Fibroblast of mammary gland (primary cell): ENCODE measurements at regions not wholly inside any gene's neighbourhood (a gene's known extent, or its start where the extent isn't known, plus 50 kb on each side); places are given as distances from the start of the nearest gene placed in this dataset.

ENCODE experiments used
- DNase-seq: peaks from one replicate; pipeline ENCODE4 v3.0.0-alpha.2; 2010; ENCODE audit warnings: low read depth
- H3K4me3 ChIP-seq: 2 replicates; pipeline ENCODE4 v1.5.1; 2011; ENCODE audit warnings: low read depth, mild to moderate bottlenecking, low read length, moderate library complexity; ENCODE audit not compliant: control insufficient read depth
- CTCF ChIP-seq: conservative IDR thresholded peaks from 2 replicates; pipeline ENCODE4 v1.5.1; 2011; ENCODE audit warnings: low read depth, low read length, inconsistent platforms; ENCODE audit not compliant: control insufficient read depth, insufficient read depth

GRCh38 chr3:64954995-64955636 lies 267.3 kb upstream of the ADAMTS9 start:
- H3K4me3 ChIP-seq: no peak overlapping the region
- no peak for TF ChIP-seq CTCF
- no peak for DNase-seq

- no peak for TF ChIP-seq CTCF
- no peak overlapping the region for H3K4me3 ChIP-seq
- DNase-seq: no peak
Measured at GRCh38 chr3:64945171-64945729, 257.4 kb upstream of the ADAMTS9 start.

DNA sequence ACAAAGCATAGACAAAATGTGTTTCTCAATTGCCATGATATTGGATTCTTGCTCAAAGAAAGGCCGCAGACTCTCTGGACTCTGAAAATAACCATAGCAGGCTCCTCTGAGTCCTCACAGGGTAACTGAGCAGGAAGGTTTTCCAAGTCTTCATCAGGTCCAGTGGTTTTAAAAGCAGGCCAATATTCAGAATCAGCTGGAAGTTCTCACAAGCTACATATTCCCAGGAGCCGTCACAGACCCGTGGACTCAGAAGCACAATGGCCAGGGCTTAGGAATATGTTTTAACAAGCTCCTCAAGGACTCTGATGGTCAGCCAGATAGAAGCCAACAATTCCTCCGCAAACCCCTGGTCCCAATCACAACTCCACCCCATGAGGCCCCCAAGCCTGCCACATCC lies 256.1 kb upstream of the ADAMTS9 start:
- no peak overlapping the region for H3K4me3 ChIP-seq
- TF ChIP-seq CTCF: no peak
- DNase-seq: no peak

- no peak for TF ChIP-seq CTCF
- no peak overlapping the region for H3K4me3 ChIP-seq
- DNase-seq: no peak
Measured at GRCh38 chr3:64940596-64941348, 253.0 kb upstream of the ADAMTS9 start.

DNA sequence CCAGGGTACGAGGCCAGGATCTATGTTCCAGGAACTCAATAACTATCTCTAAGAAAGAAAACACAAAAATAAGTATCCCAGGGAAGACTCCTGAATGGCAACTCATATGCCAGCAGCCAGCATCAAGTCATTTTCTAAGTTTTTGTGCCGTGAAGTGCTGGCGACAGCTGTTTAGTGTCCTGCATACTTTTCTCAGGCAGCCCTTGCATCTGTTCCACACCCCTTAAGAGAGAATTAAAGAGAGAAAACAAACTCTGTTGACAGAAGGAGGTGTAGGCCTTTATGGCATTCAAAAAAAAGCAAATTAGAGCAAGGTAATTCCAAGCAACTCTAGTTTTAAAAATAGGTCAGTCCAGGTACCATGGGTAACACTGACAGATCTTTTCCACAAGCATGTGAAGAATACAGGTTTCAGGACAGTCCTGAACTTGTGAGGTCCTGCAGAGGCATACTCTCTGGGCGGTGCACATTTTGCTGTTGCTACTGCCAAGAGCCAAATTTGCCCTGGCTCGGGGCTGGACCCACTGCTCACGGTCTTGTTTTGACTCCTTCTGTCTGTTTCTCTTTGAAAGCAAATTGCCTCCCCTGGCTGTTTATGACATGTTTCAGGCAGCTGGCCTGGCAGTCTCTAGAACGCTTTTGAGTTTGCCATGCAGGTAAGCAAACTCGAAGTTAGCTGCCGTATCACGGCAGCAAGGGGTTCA lies 252.1 kb upstream of the ADAMTS9 start:
- TF ChIP-seq CTCF: no peak

DNA sequence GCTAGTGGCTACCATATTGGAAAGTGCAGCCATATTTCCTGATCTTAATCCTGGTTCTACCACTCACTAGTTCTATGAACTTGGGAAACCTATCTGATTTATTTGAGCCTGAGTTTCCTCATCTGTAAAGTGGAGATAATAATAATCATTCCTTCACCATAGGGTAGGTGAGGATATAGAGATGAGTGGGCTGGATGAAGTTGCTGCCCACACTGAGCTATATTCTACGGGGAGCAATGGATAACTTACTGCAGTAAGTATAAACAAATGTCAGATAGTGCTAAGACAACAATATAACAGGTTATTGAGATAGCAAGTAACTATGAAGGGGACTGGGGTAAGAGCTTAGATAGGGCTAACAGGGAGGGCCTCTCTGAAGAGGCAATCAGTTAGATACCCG lies 251.5 kb upstream of the ADAMTS9 start:
- no peak for DNase-seq
- no peak for TF ChIP-seq CTCF
- H3K4me3 ChIP-seq: no peak overlapping the region

More for the DNA sequence above, 252.1 kb upstream of the ADAMTS9 start:
- H3K4me3 ChIP-seq: no peak overlapping the region
- DNase-seq: no peak
